HUDEP-2 (cell line): ENCODE measurements at regions not wholly inside any gene's neighbourhood (a gene's known extent, or its start where the extent isn't known, plus 50 kb on each side); places are given as distances from the start of the nearest gene placed in this dataset.

ENCODE experiments used
- DNase-seq, 76 experiments: peaks; one replicate each; lab custom pipeline; 2025; ENCODE audit not compliant: unreplicated experiment in 76 of 76; lab: John Stamatoyannopoulos, UW

DNA sequence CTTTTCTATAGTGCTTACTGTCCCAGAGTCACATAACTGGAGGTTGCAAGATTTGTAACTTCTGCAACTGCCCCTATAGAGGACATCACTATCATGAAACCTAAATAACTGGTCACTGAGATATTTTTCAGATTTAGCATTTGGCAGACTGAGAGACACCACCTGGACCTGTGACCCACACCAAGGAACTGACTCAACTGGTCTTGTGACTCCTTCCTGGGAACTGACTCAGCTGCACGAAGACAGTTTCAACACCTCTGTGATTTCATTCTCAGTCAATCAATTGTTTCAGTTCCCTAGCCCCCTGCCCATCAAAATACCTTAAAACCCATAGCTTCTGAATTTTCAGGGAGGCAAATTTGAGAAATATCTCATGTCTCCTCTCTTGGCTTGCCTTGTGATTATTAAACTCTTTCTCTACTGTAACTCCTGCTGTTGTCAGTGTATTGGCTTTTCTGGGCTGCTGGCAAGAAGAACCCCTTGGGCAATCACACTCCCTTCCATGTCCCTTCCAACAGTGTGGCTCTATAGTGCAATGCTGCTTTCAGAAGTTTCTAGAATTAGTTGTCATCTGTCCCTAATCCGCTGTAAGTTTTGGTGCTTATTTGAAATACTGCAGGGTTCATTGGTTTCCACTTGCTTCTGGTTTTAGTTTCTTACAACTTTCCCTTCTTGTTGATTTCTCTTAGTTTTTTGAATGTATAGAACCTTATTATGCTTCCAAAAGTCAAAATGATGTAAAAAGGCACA lies 127.8 kb upstream of the ADCY1 start:
- no peak for DNase-seq

DNA sequence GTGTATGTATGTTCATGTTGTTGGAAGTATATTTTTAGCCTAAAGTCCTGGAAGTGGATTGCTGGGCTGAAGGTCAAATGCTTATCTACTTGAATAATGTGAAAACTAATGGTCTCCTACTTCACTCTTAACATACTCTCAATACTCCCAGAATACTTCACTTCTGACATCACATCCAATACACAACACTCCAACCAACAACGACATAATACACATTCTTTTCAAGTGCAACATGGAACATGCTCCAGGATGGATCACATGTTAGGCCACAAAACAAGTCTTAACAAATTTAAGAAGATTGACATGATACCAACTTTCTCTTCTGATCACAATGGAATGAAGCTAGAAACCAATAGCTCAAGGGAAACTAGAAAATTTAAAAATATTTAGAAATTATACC lies 126.9 kb upstream of the ADCY1 start:
- no peak for DNase-seq

- no peak for DNase-seq
Measured at GRCh38 chr7:45450571-45451204, 123.5 kb upstream of the ADCY1 start.

- DNase-seq, result no peak
Measured at GRCh38 chr7:45451342-45452035, 122.7 kb upstream of the ADCY1 start.

GRCh38 chr7:45454771-45455170 lies 119.4 kb upstream of the ADCY1 start:
- no peak for DNase-seq

DNA sequence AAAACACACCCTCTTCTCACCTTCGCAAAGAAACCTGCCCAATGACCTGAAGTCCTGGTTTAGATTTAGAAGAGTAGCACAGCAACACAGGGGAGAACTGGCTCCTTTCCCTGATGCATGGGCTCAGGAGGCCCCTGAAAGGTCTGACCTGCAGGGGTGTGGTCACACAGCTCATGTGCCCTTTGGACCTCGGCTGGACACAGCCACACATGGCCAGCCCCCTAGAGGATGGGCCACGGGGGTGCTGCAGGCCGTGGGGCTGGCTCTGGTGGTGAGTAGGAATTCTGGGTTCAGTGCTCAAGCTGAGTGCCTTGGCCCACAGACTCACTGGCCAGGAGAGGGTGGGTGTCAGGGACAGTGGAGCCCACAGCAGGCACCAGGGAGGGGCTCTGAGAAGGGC lies 118.5 kb upstream of the ADCY1 start:
- DNase-seq, result no peak

GRCh38 chr7:45456105-45456504 lies 118.1 kb upstream of the ADCY1 start:
- DNase-seq, result no peak

GRCh38 chr7:45456747-45457524 lies 117.2 kb upstream of the ADCY1 start:
- DNase-seq, result no peak

DNA sequence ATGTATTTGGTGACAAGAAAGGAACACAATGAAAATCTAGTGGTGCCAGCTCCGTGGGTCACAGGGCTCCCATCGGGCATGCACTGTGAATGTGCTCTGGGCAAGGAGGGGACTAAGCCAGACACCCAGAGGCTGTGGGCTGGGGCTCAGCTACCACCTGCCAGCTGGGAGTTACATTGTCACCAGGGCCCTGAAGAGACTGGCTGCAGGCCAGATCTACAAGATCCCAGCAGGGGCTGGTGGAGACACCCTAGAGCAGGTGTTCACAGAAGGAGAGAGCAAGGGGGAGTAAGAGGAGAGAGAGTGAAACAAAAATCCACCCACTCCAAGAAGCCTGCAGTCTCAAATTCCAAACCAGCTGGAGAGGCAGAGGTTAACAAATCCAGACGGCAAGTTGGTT lies 116.6 kb upstream of the ADCY1 start:
- DNase-seq, result no peak

GRCh38 chr7:45459476-45459875 lies 114.7 kb upstream of the ADCY1 start:
- DNase-seq, result no peak

DNA sequence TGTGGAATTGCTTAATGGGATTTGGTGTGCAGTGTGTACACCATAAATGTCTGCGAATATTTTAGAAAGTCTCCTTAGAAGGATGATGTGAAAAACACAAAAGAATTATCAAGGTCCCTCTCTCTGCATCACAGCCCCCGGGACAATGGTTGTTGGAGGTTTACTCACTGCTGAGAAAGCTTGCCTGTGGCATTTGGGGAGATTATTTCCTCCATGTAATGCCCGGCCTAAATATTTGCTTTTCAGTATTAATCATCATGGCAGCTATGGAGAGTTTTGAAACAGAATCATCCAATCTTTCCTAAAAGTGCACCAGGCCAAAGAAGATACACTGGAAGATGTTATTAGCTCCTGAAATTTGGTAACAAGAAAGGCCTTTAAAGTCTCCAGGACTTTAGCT lies 113.8 kb upstream of the ADCY1 start:
- DNase-seq, result no peak

DNA sequence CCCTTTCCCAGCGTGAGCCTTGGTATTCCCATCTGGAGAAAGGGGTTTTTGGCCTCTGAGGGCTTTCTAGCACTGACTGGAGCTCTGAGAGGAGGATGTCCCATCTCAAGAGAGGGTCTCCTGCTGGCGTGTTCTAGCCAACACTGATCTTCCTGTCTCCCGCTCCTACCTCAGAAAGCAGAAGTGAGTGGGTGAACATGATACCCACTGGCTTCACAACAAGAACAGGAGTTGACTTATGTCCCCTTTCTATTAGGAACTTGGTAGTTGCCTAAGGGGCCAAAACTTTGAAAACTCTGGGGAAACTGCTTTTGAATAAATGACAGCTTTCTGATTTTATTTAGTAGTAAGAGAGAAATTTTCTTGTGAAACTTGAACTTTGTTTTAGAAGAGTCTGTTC lies 113.1 kb upstream of the ADCY1 start:
- no peak for DNase-seq

- DNase-seq, result no peak
Measured at GRCh38 chr7:45469103-45469502, 105.1 kb upstream of the ADCY1 start.

GRCh38 chr7:45470031-45470430 lies 104.1 kb upstream of the ADCY1 start:
- no peak for DNase-seq

GRCh38 chr7:45479781-45480180 lies 94.4 kb upstream of the ADCY1 start:
- DNase-seq, result no peak

GRCh38 chr7:45482451-45482850 lies 91.7 kb upstream of the ADCY1 start:
- no peak for DNase-seq

DNA sequence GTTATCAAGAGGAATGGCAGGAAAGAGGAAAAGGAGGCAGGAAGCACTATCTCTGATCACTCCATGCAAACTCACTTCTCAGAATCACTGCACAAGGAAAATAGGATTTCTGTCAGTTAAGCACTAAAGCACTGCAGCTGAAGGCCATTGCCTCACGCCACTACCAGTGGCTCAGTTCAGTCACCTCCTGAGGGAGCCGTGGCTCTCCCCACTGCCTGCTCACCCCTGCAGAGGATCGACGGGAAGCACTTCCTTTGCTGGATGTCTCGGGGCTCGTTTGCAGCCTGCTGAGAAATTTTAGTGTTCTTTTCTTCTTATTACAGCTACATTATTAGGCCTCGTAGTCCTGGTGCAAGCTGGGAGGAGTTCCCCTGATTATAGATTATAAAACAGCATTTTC lies 90.1 kb upstream of the ADCY1 start:
- no peak for DNase-seq

DNA sequence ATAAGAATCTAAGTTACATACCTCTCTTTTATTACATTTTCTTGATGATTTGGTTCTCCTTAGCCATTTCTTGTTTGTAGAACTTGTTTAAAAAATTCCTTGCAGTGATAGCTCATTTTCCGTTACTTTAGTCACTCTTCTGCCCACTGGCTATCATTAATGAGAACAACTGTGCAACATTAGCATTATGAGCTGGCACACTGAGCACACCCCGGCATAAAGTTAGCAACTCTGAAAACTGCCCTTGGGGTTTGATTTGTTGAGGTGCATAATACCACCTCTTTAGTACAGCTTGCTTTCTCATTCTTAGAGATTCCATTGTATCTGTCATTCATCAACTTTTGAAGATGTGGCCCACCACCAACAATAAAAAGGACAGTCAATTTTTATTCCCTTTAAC lies 87.6 kb upstream of the ADCY1 start:
- no peak for DNase-seq

DNA sequence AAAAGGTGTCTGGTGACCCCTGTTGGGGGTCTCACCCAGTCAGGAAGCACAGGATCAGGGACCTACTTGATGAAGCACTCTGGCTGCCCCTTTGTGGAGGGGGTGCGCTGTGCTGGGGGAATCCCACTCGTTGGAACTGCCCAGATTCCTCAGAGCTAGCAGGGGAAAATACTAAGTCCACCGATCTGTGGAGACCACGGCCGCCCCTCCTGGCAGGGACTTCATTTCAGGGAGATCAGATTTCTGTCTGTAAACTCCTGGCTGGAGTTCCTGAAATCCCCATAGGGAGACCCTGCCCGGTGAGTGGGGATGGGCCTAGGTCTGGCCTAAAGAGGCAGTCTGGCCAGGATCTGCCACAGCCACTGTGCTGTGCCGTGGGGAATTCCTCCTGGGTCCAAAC lies 79.3 kb upstream of the ADCY1 start:
- no peak for DNase-seq

DNA sequence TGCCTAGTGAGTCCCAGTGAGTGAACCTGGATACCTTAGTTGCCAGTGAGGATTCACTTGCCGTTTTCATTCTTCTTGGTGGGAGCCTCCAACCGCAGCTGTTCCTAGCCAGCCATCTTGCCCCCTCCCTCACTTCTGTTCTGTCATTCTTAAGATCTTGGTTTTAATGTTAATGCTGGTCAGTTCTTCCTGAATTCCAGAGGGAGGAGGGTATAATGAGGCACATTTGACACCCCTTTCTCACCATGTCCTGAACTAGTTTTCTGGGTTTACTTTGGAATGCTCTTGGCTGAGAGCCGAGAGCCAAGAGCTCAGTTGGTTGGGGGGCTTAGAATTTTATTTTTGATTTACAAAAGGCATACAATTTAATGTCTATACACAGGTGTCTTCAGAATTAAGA lies 78.5 kb upstream of the ADCY1 start:
- DNase-seq, result no peak

DNA sequence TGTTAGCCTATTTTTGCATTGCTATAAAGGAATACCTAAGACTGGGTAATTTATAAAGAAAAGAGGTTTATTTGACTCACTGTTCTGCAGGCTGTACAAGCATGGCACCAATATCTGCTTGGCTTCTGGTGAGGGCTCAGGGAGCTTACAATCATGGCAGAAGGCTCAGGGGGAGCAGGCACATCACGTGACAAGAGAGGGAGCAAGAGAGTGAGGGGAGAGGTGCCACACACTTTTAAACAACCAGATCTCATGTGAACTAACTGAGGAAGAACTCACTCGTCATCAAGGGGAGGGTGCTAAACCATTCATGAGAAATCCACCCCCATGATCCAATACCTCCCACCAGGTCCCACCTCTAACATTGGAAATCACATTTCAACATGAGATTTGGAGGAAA lies 73.9 kb upstream of the ADCY1 start:
- no peak for DNase-seq
